Activated CD8-positive, alpha-beta T cell treated with anti-CD3 and anti-CD28 coated beads, Interleukin-2, amount 10 ng/mL, durations not matched to agents 7 days and 5 days (primary cell): ENCODE measurements at regions not wholly inside any gene's neighbourhood (a gene's known extent, or its start where the extent isn't known, plus 50 kb on each side); places are given as distances from the start of the nearest gene placed in this dataset.
"Not testable (repeated sequence)": the region's sequence is repeated elsewhere in the genome, so short reads cannot be mapped to it uniquely, and the experiment has no call there.

Experiments used
- ATAC-seq: fragments of 150-1000 bp; cut with Tn5 transposase; one replicate; pipeline ENCODE4 v1.10.0; 2021; ENCODE audit warnings: moderate library complexity
- CTCF ChIA-PET: fragments of 350-600 bp; sonication (Branson Sonifier 250); formaldehyde crosslinking; loops from one replicate; lab custom pipeline; 2021; ENCODE audit warnings: antibody characterized with exemption; lab: Charles Lee
- POLR2A ChIA-PET: fragments of 350-600 bp; sonication (Branson Sonifier 250); formaldehyde crosslinking; loops from one replicate; lab custom pipeline; 2021; ENCODE audit warnings: antibody characterized with exemption; lab: Charles Lee
- DNase-seq: peaks from one replicate; pipeline ENCODE4 v3.0.0-alpha.2; 2020
- H3K27ac Mint-ChIP-seq: one replicate; pipeline ENCODE4 v1.8.0; 2021; ENCODE audit warnings: mild to moderate bottlenecking, mixed read lengths
- H3K27me3 Mint-ChIP-seq: one replicate; pipeline ENCODE4 v1.8.0; 2021; ENCODE audit warnings: low read depth, mixed read lengths
- H3K36me3 Mint-ChIP-seq: one replicate; pipeline ENCODE4 v1.8.0; 2021; ENCODE audit warnings: low read depth, mixed read lengths
- H3K4me1 Mint-ChIP-seq: one replicate; pipeline ENCODE4 v1.8.0; 2021; ENCODE audit warnings: low read depth, mixed read lengths
- H3K4me3 Mint-ChIP-seq: one replicate; pipeline ENCODE4 v1.8.0; 2021; ENCODE audit warnings: mild to moderate bottlenecking, mixed read lengths
- H3K9me3 Mint-ChIP-seq: one replicate; pipeline ENCODE4 v1.8.0; 2022; ENCODE audit warnings: mixed read lengths; ENCODE audit not compliant: insufficient read depth

GRCh38 chr2:138267161-138267901 lies 234.2 kb upstream of the SPOPL start:
- Mint-ChIP-seq H3K27ac (no peak overlapping the region), H3K9me3 (peaks cover 8% of the 10 kb centered on the region), H3K36me3 (no peaks in the 10 kb centered on the region), H3K4me3 (no peak overlapping the region), H3K27me3 (no peaks in the 10 kb centered on the region), H3K4me1 (no peaks in the 10 kb centered on the region)
- ChIA-PET POLR2A (no interaction called here), CTCF (no interaction called here)
- no peak for DNase-seq
- ATAC-seq = no peak

GRCh38 chr2:138267902-138268254 lies 233.7 kb upstream of the SPOPL start:
- no peaks in the 10 kb centered on the region for H3K36me3 Mint-ChIP-seq
- peaks cover 2% of the 10 kb centered on the region for H3K9me3 Mint-ChIP-seq
- ATAC-seq (no peak), DNase-seq (no peak)
- no peaks in the 10 kb centered on the region for H3K27me3 Mint-ChIP-seq
- no peaks in the 10 kb centered on the region for H3K4me1 Mint-ChIP-seq
- ChIA-PET CTCF (no interaction called here), POLR2A (no interaction called here)
- H3K27ac Mint-ChIP-seq = no peak overlapping the region
- no peak overlapping the region for H3K4me3 Mint-ChIP-seq

GRCh38 chr2:138269765-138270164 lies 231.8 kb upstream of the SPOPL start:
- Mint-ChIP-seq H3K4me3 (no peak overlapping the region), H3K27me3 (no peaks in the 10 kb centered on the region), H3K9me3 (no peaks in the 10 kb centered on the region), H3K27ac (no peak overlapping the region), H3K36me3 (no peaks in the 10 kb centered on the region), H3K4me1 (no peaks in the 10 kb centered on the region)
- DNase-seq = no peak
- CTCF ChIA-PET = no interaction called here
- POLR2A ChIA-PET = no interaction called here
- ATAC-seq = no peak

GRCh38 chr2:138271467-138271866 lies 230.1 kb upstream of the SPOPL start:
- Mint-ChIP-seq H3K27me3 (no peaks in the 10 kb centered on the region), H3K4me3 (no peak overlapping the region), H3K27ac (no peak overlapping the region), H3K4me1 (no peaks in the 10 kb centered on the region), H3K9me3 (no peaks in the 10 kb centered on the region), H3K36me3 (no peaks in the 10 kb centered on the region)
- ChIA-PET CTCF (no interaction called here), POLR2A (no interaction called here)
- ATAC-seq (no peak), DNase-seq (no peak)

- DNase-seq (no peak), ATAC-seq (no peak)
- ChIA-PET POLR2A (no interaction called here), CTCF (no interaction called here)
- H3K4me3 Mint-ChIP-seq = no peak overlapping the region
- no peaks in the 10 kb centered on the region for H3K9me3 Mint-ChIP-seq
- H3K27me3 Mint-ChIP-seq = no peaks in the 10 kb centered on the region
- H3K36me3 Mint-ChIP-seq = no peaks in the 10 kb centered on the region
- H3K4me1 Mint-ChIP-seq = no peaks in the 10 kb centered on the region
- H3K27ac Mint-ChIP-seq = no peak overlapping the region
These were observed 228.9 kb upstream of the SPOPL start for GRCh38 chr2:138272524-138273195.

- H3K27me3 Mint-ChIP-seq, POLR2A ChIA-PET, CTCF ChIA-PET, H3K27ac Mint-ChIP-seq, H3K4me3 Mint-ChIP-seq, DNase-seq, H3K36me3 Mint-ChIP-seq, H3K4me1 Mint-ChIP-seq, ATAC-seq, H3K9me3 Mint-ChIP-seq: not testable (repeated sequence)
These were observed 228.3 kb upstream of the SPOPL start for GRCh38 chr2:138273280-138273679.

GRCh38 chr2:138274421-138275291 lies 226.9 kb upstream of the SPOPL start:
- POLR2A ChIA-PET = no interaction called here
- no peak for ATAC-seq
- no peaks in the 10 kb centered on the region for H3K4me1 Mint-ChIP-seq
- no peaks in the 10 kb centered on the region for H3K27me3 Mint-ChIP-seq
- H3K9me3 Mint-ChIP-seq = no peaks in the 10 kb centered on the region
- DNase-seq = no peak
- H3K4me3 Mint-ChIP-seq = no peak overlapping the region
- no peak overlapping the region for H3K27ac Mint-ChIP-seq
- CTCF ChIA-PET = no interaction called here
- H3K36me3 Mint-ChIP-seq = no peaks in the 10 kb centered on the region

- Mint-ChIP-seq H3K4me1 (no peaks in the 10 kb centered on the region), H3K36me3 (no peaks in the 10 kb centered on the region), H3K27me3 (no peaks in the 10 kb centered on the region), H3K9me3 (no peaks in the 10 kb centered on the region), H3K27ac (no peak overlapping the region), H3K4me3 (no peak overlapping the region)
- ChIA-PET CTCF (no interaction called here), POLR2A (no interaction called here)
- ATAC-seq (no peak), DNase-seq (no peak)
These were observed 226.3 kb upstream of the SPOPL start for GRCh38 chr2:138275292-138275690.

- ATAC-seq (no peak), DNase-seq (no peak)
- ChIA-PET POLR2A (no interaction called here), CTCF (no interaction called here)
- Mint-ChIP-seq H3K9me3 (no peaks in the 10 kb centered on the region), H3K36me3 (no peaks in the 10 kb centered on the region), H3K4me1 (no peaks in the 10 kb centered on the region), H3K27me3 (no peaks in the 10 kb centered on the region), H3K27ac (no peak overlapping the region), H3K4me3 (no peak overlapping the region)
These were observed 225.7 kb upstream of the SPOPL start for GRCh38 chr2:138275881-138276280.

- no peak for ATAC-seq
- H3K4me1 Mint-ChIP-seq = no peaks in the 10 kb centered on the region
- CTCF ChIA-PET = no interaction called here
- H3K9me3 Mint-ChIP-seq = no peaks in the 10 kb centered on the region
- no peaks in the 10 kb centered on the region for H3K36me3 Mint-ChIP-seq
- POLR2A ChIA-PET = no interaction called here
- no peaks in the 10 kb centered on the region for H3K27me3 Mint-ChIP-seq
- DNase-seq = no peak
- no peak overlapping the region for H3K4me3 Mint-ChIP-seq
- no peak overlapping the region for H3K27ac Mint-ChIP-seq
These were observed 225.2 kb upstream of the SPOPL start for GRCh38 chr2:138276339-138276738.

- H3K9me3 Mint-ChIP-seq = no peaks in the 10 kb centered on the region
- ATAC-seq (no peak), DNase-seq (no peak)
- no peaks in the 10 kb centered on the region for H3K27me3 Mint-ChIP-seq
- no peaks in the 10 kb centered on the region for H3K36me3 Mint-ChIP-seq
- ChIA-PET POLR2A (no interaction called here), CTCF (no interaction called here)
- no peak overlapping the region for H3K27ac Mint-ChIP-seq
- H3K4me1 Mint-ChIP-seq = no peaks in the 10 kb centered on the region
- no peak overlapping the region for H3K4me3 Mint-ChIP-seq
These were observed 224.5 kb upstream of the SPOPL start for GRCh38 chr2:138277062-138277461.

GRCh38 chr2:138279871-138280270 lies 221.7 kb upstream of the SPOPL start:
- ATAC-seq = no peak
- Mint-ChIP-seq H3K27me3 (no peaks in the 10 kb centered on the region), H3K4me3 (no peak overlapping the region), H3K27ac (no peak overlapping the region), H3K4me1 (no peaks in the 10 kb centered on the region), H3K36me3 (no peaks in the 10 kb centered on the region), H3K9me3 (no peaks in the 10 kb centered on the region)
- no peak for DNase-seq
- POLR2A ChIA-PET = interaction anchor here (0.6 kb wide), 1 partner anchor 38 kb away, joined by 4 read pairs; no protein-coding TSS in a partner anchor
- CTCF ChIA-PET = no interaction called here
